DOHH2 (cell line): ENCODE measurements at regions not wholly inside any gene's neighbourhood (a gene's known extent, or its start where the extent isn't known, plus 50 kb on each side); places are given as distances from the start of the nearest gene placed in this dataset.
"Not testable (repeated sequence)": the region's sequence is repeated elsewhere in the genome, so short reads cannot be mapped to it uniquely, and the experiment has no call there.

ENCODE experiments used
- CTCF ChIP-seq: fragments of 200-600 bp; sonication (generic); IDR thresholded peaks from one replicate; pipeline ENCODE4 v1.5.1; 2014; ENCODE audit warnings: antibody characterized with exemption, mild to moderate bottlenecking, low read depth, low read length; ENCODE audit not compliant: poor library complexity, severe bottlenecking
- EZH2phosphoT487 ChIP-seq: fragments of 200-600 bp; sonication (generic); IDR thresholded peaks from 2 replicates; pipeline ENCODE4 v1.6.1; 2017; ENCODE audit warnings: borderline replicate concordance, mild to moderate bottlenecking, antibody characterized with exemption, low read length, moderate library complexity, mixed read lengths

GRCh38 chr22:12553366-12553765 lies 2974.6 kb upstream of the OR11H1 start:
- not testable (repeated sequence) for TF ChIP-seq CTCF, EZH2phosphoT487
